ENCODE measurements at regions not wholly inside any gene's neighbourhood (a gene's known extent, or its start where the extent isn't known, plus 50 kb on each side); places are given as distances from the start of the nearest gene placed in this dataset.

DNA sequence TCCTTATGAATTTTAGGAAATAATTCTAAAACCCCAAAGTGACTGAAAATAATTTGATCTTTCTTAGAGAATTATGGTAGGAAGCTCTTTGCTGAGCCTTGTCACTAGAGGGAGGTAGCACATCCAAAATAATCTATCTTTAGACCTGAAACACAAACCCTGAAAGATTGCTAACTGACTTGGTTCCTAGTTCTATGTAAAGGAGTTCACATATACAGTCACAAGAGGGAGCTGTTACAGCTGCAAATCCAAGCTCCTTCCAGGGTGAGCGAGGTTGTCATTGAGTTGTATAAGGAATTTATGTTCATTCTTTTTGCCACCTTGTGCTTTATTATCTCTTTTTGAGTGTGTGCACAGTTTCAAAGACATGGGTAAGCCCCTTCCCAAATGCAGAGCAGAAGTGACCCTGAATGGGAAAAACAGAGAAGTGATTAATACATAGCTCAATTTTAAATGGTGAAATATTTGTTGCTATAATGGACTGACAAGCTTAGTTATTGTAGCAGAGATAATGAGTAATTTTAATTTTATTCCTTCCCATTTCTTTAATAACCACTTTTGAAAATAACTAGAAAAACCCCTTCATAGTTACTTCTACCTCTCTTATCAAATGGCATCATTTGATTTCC, 387.9 kb downstream of the DAD1 start:
- TF ChIP-seq, protein P1, sequence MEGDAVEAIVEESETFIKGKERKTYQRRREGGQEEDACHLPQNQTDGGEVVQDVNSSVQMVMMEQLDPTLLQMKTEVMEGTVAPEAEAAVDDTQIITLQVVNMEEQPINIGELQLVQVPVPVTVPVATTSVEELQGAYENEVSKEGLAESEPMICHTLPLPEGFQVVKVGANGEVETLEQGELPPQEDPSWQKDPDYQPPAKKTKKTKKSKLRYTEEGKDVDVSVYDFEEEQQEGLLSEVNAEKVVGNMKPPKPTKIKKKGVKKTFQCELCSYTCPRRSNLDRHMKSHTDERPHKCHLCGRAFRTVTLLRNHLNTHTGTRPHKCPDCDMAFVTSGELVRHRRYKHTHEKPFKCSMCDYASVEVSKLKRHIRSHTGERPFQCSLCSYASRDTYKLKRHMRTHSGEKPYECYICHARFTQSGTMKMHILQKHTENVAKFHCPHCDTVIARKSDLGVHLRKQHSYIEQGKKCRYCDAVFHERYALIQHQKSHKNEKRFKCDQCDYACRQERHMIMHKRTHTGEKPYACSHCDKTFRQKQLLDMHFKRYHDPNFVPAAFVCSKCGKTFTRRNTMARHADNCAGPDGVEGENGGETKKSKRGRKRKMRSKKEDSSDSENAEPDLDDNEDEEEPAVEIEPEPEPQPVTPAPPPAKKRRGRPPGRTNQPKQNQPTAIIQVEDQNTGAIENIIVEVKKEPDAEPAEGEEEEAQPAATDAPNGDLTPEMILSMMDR (IDR thresholded peaks at IDR 0.05) = peak; percentile 75
- TF ChIP-seq EZH2 (IDR thresholded peaks at IDR 0.05; ENCODE audit: borderline replicate concordance, insufficient read depth, low read depth, low read length, poor library complexity, severe bottlenecking) = no peak
